ENCODE measurements at regions not wholly inside any gene's neighbourhood (a gene's known extent, or its start where the extent isn't known, plus 50 kb on each side); places are given as distances from the start of the nearest gene placed in this dataset.

DNA sequence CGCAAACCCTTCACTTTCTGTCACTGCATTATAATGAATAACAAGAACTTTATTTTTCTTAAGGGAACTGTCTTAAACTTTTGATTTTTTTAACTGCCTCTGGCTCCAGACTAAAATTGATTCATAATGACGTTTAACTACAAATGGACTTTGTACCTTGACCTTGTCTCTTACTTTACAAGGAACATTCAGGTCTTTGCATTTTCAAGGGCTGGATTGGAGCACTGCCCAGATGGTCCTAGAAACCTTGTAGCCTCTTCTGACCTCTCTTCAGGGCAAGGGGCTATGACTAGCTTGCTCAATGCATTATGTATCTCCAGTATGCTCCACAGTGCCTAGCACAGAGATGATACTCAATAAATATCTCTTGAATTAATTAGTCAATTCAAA lies 612.6 kb upstream of the CLINT1 start:
- no peak overlapping the region for H3K4me3 ChIP-seq (ENCODE audit: low read length)
- no peaks in the 10 kb centered on the region for H3K36me3 Mint-ChIP-seq (ENCODE audit: low read depth)
- H3K9me3 ChIP-seq (ENCODE audit: control insufficient read depth in 1 of 2, insufficient read depth in 1 of 2, low read length in 2 of 2), result no peaks in the 10 kb centered on the region
- POLR2A ChIA-PET, result no interaction called here
- H3K27ac ChIP-seq (ENCODE audit: low read depth in 1 of 2, low read length in 2 of 2), result no peak overlapping the region
- intact Hi-C loops (cut with DNase I, micrococcal nuclease), result no loop called here
- ATAC-seq (ENCODE audit: poor library complexity) (no peak), DNase-seq (no peak)
- no peaks in the 10 kb centered on the region for H3K9me3 Mint-ChIP-seq
- no peaks in the 10 kb centered on the region for H3K4me1 Mint-ChIP-seq (ENCODE audit: low read depth)
- TF ChIP-seq, protein P1, sequence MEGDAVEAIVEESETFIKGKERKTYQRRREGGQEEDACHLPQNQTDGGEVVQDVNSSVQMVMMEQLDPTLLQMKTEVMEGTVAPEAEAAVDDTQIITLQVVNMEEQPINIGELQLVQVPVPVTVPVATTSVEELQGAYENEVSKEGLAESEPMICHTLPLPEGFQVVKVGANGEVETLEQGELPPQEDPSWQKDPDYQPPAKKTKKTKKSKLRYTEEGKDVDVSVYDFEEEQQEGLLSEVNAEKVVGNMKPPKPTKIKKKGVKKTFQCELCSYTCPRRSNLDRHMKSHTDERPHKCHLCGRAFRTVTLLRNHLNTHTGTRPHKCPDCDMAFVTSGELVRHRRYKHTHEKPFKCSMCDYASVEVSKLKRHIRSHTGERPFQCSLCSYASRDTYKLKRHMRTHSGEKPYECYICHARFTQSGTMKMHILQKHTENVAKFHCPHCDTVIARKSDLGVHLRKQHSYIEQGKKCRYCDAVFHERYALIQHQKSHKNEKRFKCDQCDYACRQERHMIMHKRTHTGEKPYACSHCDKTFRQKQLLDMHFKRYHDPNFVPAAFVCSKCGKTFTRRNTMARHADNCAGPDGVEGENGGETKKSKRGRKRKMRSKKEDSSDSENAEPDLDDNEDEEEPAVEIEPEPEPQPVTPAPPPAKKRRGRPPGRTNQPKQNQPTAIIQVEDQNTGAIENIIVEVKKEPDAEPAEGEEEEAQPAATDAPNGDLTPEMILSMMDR (IDR thresholded peaks at IDR 0.05), result no peak
- CTCF ChIA-PET, result no interaction called here
- H3K27me3 ChIP-seq (ENCODE audit: control insufficient read depth in 1 of 2, insufficient read depth in 2 of 2, low read length in 2 of 2), result no peaks in the 10 kb centered on the region
- H3K27ac Mint-ChIP-seq, result no peak overlapping the region
- no peaks in the 10 kb centered on the region for H3K36me3 ChIP-seq (ENCODE audit: insufficient read depth, low read length)
- H3K4me3 Mint-ChIP-seq, result no peak overlapping the region
- no peaks in the 10 kb centered on the region for H3K4me1 ChIP-seq (ENCODE audit: insufficient read depth, low read length)
- H3K27me3 Mint-ChIP-seq, result no peaks in the 10 kb centered on the region

DNA sequence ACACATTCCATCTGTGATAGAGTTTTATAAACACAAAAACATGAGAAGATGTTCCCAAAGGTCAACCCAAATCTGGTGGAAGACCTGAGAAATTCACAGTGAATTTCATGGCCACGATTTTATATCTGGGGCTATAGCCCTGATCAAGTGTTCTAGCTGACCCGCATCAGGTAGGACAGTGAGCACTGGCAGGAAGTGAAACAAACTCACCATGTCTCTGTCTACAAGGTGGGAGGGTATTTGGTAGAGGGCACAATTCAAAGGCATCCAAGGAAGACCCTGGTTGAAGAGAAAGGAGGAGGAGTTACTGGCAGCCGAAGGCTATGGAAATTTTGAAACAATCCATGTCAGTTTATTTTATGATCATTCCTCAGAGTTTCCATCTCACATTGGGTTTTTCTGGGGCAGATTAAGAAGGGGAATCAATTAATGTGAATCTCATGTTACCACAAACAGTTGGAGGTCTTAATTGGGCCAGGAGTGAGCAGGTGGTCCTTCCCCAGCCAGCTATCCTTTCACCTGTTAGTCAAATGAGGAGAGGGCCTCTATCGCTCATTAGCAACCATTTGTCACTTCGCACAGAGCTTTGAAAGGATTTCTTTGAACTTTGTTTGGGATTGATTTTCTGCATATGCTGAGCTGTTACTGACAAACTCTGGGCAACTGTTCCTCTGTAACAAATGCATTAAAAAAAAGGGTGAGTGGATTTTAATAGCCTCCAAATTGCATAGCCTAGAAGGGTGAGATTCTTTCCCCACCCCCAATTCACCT lies 612.0 kb upstream of the CLINT1 start:
- TF ChIP-seq, protein P1 (IDR thresholded peaks at IDR 0.05), result no peak
- no peaks in the 10 kb centered on the region for H3K9me3 ChIP-seq (ENCODE audit: control insufficient read depth in 1 of 2, insufficient read depth in 1 of 2, low read length in 2 of 2)
- POLR2A ChIA-PET, result no interaction called here
- Mint-ChIP-seq H3K4me1 (ENCODE audit: low read depth) (no peaks in the 10 kb centered on the region), H3K36me3 (ENCODE audit: low read depth) (no peaks in the 10 kb centered on the region), H3K9me3 (no peaks in the 10 kb centered on the region), H3K27me3 (no peaks in the 10 kb centered on the region), H3K27ac (no peak overlapping the region), H3K4me3 (no peak overlapping the region)
- CTCF ChIA-PET, result no interaction called here
- H3K27ac ChIP-seq (ENCODE audit: low read depth in 1 of 2, low read length in 2 of 2), result no peak overlapping the region
- intact Hi-C loops (cut with DNase I, micrococcal nuclease), result no loop called here
- no peaks in the 10 kb centered on the region for H3K36me3 ChIP-seq (ENCODE audit: insufficient read depth, low read length)
- no peak overlapping the region for H3K4me3 ChIP-seq (ENCODE audit: low read length)
- ATAC-seq (ENCODE audit: poor library complexity) (no peak), DNase-seq (no peak)
- H3K4me1 ChIP-seq (ENCODE audit: insufficient read depth, low read length), result no peaks in the 10 kb centered on the region
- H3K27me3 ChIP-seq (ENCODE audit: control insufficient read depth in 1 of 2, insufficient read depth in 2 of 2, low read length in 2 of 2), result no peaks in the 10 kb centered on the region

DNA sequence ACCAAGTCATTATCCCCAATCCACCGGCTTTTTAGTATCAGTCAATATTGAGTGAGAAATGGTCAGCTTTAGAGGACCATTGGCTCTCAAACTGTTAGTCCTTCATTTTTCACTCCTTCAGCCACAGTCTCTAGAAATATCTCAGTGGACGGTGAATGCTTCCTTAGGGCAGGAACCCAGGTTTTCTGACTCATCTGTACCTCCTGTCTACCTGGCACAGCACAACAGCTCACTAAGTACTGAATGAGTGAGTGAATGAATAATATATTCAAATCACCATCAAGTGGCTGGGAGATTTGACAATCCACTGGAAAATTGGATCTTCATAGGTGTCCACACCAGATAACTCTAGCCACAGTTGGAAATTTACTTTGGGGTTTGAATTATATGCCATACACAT lies 609.5 kb upstream of the CLINT1 start:
- ATAC-seq (ENCODE audit: poor library complexity) (no peak), DNase-seq (no peak)
- no peak overlapping the region for H3K27ac ChIP-seq (ENCODE audit: low read depth in 1 of 2, low read length in 2 of 2)
- no peaks in the 10 kb centered on the region for H3K9me3 ChIP-seq (ENCODE audit: control insufficient read depth in 1 of 2, insufficient read depth in 1 of 2, low read length in 2 of 2)
- intact Hi-C loops (cut with DNase I, micrococcal nuclease), result no loop called here
- TF ChIP-seq, protein P1 (IDR thresholded peaks at IDR 0.05), result no peak
- no peak overlapping the region for H3K27ac Mint-ChIP-seq
- POLR2A ChIA-PET, result interaction anchor here (0.8 kb wide), 1 partner anchor 36 kb away, joined by 3 read pairs; no protein-coding TSS in a partner anchor
- no peak overlapping the region for H3K4me3 ChIP-seq (ENCODE audit: low read length)
- H3K4me3 Mint-ChIP-seq, result no peak overlapping the region
- H3K4me1 ChIP-seq (ENCODE audit: insufficient read depth, low read length), result no peaks in the 10 kb centered on the region
- CTCF ChIA-PET, result no interaction called here
- no peaks in the 10 kb centered on the region for H3K27me3 ChIP-seq (ENCODE audit: control insufficient read depth in 1 of 2, insufficient read depth in 2 of 2, low read length in 2 of 2)
- no peaks in the 10 kb centered on the region for H3K4me1 Mint-ChIP-seq (ENCODE audit: low read depth)
- H3K27me3 Mint-ChIP-seq, result no peaks in the 10 kb centered on the region
- H3K9me3 Mint-ChIP-seq, result no peaks in the 10 kb centered on the region
- H3K36me3 Mint-ChIP-seq (ENCODE audit: low read depth), result no peaks in the 10 kb centered on the region
- no peaks in the 10 kb centered on the region for H3K36me3 ChIP-seq (ENCODE audit: insufficient read depth, low read length)

Data from CD4-positive, alpha-beta T cell (primary cell).